ENCODE measurements at regions not wholly inside any gene's neighbourhood (a gene's known extent, or its start where the extent isn't known, plus 50 kb on each side); places are given as distances from the start of the nearest gene placed in this dataset.

DNA sequence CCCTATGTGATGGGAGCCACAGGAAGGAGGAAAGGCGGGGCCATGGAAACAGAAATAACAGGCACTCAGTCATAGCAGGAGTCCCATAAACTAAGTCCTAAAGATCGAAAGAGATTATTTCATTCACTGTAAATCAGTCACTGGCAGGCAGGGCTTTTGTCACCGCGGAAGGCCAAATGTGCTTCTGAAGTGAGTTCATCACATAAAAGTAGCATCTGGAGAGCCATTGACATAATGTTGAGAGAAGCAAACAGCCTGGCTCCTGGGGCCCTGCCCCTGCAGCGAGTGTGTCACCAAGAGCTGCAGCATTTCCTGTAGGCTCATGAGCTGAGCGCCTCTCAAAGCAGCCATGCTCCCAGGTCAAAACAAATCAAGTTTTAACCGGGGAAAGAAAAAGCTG, 476.2 kb downstream of the HAPSTR1 start:
- no peak for DNase-seq (ENCODE audit: low read depth in 2 of 2)

DNA sequence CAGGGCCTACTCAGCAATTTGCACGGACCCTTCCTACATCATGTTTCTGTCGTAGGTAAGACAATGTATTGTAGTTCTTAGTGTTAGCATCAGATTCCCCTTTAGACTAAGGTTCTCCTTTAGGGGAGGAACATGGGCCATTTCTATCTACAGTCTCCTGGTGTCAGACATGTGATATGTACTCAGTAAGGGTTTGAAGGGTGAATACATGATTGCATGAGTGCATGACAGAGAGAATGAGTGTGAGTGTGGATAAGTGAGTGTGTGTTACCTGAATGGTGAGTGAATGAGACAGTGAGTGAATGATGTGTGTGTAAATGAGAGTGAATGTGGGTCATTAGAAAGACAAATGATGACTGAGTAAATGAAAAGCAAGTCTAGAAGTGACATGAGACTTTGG, 476.8 kb downstream of the HAPSTR1 start:
- DNase-seq (ENCODE audit: low read depth in 2 of 2), result no peak

DNA sequence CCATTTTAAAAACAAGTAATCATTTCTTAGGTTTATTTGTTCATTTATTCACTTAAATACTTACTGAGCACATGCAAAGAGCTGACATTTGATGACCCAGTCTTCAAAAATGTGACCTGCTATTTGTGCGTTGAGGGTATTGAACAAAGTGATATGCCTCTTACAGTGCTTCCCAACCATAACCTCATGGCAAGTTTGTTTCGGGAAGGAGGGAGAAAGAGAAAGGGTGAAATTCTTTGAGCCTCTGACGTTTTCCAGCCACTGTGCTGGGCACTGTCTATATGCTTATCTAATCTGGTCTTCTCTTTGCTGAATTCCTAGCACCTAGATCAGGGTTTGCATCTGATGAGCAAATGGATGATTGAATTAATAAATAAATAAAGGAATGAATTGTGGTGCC, 479.1 kb downstream of the HAPSTR1 start:
- DNase-seq (ENCODE audit: low read depth in 2 of 2), result no peak

DNA sequence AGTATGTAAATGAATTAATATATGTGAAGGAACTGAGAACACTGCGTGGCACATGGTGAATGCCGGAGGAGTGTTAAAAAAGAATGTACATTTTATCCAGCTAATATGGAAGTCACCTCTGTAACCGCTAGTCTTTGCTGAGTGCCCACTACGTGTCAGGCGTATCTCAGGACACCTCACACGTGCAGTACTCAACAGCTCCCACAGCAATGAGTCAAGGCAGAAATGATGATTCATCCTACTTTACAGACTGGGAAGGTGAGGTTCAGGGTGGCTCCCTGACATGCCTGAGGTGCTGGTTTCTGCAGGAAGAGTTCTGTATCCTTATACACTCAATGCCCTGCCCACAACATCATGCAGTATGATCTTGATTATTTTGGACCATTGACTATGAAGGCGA, 487.0 kb downstream of the HAPSTR1 start:
- no peak for DNase-seq (ENCODE audit: low read depth in 2 of 2)

DNA sequence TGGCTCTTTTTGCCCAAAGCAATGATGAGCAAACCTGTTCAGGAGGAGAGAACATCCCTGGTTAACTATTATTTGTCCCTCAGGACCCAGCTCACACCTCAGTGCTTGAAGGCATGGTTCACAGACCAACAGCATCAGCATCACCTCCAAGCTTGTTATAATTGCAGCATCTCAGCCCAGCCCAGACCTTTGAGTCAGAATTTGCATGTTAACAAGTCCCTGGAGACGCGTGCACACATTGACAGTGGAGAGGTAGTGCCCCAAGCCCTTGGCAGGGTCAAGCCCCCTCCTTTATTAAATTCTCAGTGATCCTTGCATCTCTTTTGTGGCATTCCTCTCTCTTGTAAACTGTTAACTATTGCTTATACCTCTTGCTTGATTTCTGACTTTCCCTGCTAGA, 488.6 kb downstream of the HAPSTR1 start:
- no peak for DNase-seq (ENCODE audit: low read depth in 2 of 2)

DNA sequence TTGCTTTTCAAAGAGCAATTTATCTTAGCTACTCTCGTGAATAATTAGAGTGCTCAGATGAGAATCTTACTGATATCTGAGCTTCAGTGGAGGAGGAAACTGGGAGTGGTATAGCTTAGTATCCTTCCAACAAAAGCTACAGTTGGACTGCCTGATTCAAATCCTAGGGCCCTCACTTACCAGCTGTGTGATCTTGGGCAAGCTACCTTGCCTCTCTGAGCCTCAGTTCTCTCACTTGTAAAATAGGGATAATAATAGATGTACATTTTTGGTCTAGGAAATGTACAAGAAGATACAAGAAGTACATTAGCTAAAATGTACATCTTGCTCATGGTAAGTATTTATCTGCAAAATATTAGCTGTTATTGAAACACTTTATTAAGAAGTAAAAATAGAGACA, 502.0 kb downstream of the HAPSTR1 start:
- DNase-seq (ENCODE audit: low read depth in 2 of 2), result no peak

DNA sequence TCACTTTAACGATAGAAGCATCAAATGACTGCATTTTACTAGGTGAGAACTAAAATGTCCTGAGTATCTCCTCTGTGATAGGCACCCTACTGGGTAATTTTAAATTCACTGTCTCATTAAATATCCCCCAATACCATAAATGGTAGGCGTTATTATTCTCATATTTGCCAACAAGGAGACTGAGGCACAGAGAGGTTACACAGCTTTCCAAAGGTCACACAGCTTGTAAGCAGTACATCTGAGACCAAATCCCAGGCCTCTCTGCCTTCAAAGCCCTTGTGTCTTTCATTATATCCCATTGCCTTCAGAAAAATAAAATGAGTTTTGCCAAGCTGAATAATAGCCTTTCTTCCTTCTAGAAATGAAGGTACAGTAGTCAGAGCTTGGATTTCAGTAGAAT, 502.6 kb downstream of the HAPSTR1 start:
- no peak for DNase-seq (ENCODE audit: low read depth in 2 of 2)

DNA sequence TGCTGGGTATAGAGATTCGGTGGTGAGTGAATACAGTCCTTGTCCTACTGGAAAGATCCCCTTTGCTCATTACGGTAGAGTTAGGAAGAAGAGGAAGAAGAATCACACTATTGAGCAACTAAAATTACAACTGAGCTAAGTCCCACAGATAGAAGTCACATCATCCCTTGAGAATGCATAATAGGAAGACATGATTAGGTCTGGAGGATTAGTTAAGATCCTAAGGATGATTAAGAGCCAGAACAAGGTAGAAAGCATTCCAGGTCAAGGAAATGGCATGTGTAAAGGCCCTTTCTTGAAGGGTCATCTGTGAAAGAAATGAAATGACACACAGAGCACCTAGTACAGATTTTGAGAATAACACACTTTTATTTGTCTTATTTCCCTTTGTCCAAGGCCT, 503.5 kb downstream of the HAPSTR1 start:
- no peak for DNase-seq (ENCODE audit: low read depth in 2 of 2)

DNA sequence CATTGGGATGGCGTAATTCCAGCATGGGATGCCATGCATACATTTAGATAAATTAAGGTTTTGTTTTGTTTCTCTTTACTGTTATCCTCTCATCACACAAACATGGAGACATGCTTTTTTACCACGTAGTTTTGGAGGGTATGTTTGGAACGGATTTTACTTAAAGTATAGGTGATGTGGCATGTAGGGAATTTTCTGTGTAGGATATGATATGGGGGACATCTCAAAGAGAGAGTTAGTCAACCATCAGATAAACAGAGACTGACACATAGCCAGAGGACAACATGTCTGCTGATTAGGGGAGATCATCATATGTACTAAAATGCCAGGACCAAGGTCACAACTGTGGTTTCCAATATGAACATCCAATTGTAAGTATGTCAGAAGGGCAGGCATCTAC, 503.9 kb downstream of the HAPSTR1 start:
- DNase-seq (ENCODE audit: low read depth in 2 of 2), result no peak

DNA sequence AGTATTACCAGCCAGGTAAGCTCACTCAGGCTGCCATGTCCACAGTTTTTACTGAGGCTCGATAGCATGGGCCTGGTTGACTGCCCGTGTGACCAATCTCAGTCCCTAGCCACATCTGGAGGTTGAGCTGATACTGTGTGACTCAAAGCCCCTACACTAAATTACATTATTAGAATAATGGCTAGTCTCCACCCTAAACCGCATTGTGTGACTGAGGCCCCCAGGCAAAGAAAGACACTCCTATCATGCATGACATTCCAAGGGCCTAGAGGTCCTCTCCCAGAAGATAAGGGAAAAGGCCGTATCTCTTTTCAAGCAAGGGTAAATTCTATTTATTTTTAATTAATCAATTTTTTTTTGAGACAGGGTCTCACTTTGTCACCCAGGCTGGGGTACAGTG, 505.3 kb downstream of the HAPSTR1 start:
- no peak for DNase-seq (ENCODE audit: low read depth in 2 of 2)

DNA sequence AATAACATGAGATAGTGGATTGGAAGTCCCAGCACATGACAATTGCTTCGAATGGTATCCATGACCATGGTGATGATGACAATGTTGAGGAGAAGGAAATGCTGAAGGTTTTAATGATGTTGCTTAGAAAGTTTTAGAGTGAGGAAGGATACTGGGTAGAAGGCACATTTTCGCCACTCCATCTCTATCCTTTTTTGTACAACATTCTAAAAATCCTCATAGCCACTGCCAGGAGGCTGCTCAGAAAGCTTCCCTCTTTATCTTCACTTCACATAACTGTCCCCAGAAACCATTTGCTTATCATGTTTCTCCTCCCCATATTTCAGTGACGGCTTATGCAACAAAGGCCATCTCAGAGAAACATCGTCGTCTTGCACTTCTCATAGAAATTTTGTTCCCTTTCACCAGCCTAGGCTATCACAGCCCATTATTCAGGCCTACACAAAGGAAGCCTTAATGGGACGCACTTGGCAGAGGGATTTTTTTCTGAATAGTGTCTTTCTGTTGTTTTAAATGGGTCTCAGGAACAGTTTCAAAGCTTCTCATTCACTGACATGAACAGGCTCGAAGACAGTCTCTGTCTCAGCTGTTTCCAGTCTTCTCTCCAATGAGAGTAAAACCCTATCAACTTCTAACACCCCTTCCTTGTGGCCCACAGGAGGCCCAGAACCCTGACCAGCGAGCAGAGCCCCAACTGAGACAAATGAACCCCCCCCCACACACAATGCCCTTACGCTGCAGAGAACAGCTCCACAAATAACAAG, 506.7 kb downstream of the HAPSTR1 start:
- no peak for DNase-seq (ENCODE audit: low read depth in 2 of 2)

DNA sequence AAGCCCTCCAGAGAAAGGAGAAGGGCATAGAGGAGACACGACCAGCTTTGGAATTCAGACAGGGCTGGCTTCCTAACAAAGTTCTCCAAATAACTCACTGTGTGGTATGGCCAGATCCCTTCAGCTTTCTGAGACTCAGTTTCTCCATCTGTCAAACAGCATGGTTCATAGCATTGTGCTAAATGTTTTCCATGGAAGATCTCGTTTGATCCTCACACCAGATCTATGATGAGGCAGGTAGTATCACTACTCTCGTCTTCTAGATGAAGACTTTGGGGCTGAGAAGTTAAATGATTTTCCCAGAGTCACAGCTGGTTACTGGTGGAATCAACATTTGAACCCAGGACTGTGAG, 507.3 kb downstream of the HAPSTR1 start:
- DNase-seq (ENCODE audit: low read depth in 2 of 2), result no peak

DNA sequence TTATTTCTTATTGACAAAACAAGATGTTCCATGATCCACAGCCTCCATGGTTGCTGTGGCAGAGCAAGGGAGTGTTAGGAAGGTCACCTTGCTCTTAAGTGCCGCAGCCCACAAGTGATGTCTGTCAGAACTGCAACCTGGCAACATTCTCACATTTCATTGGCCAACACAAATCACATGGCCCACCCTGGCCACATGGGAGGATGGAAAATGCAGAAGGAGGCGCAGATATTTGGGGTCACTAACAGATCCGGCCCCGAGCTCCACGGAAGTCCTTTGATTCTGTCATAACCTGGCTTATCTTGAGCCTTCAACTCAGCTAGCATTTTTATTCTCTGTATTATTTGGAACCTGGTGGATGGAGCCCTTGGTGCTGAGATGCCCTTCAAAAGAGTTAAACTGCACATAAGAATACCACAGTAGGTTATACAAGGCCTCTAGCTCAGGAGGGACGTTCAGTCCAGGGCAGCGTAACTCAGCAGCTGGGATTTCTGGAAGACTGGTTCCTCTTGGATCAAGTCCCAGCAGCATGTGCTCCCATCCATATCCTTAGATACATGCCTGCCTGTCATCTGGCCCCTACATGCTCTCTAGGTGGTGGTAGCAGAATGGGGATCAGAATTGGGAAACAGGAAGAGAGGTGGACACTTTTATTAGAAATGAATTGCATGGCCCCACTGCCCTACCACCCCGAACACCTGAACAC, 508.1 kb downstream of the HAPSTR1 start:
- DNase-seq (ENCODE audit: low read depth in 2 of 2), result no peak

DNA sequence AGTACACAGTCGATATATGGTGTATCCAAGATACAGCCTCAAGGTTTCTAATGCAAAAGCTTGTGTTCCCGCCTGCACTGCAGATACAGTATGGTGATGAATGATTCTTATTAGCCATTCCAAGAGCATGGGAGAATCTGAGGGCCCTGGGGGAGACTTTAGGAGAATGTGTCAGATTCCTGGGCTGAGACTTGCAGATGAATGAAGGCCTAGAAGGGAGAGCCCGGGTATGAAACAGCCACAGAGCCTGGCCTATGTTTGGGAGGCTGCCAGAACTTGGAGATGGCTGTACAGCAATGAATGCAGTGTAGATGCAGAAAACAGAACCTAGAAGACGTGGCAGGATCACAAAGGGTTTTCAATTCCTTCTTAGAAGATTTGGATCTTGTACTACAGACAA, 510.7 kb downstream of the HAPSTR1 start:
- DNase-seq (ENCODE audit: low read depth in 2 of 2), result no peak

DNA sequence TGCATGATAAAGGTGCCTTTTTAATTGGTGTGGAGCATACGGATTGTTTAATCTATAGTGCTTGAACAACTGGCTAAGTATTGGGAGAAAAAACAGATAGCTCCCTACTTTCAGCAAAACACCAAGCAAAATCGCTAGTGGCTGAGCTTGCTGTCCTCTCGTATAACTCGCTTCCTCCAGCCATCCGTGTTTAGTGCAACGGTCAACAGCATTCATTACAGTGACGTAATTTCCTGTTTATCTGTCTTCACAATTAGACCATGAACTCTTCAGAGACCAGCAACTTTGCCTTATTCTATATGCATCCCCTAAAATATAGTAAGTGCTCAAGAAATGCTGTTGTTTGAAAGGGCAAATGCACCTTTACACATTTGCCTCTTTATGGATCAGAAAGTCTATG, 511.9 kb downstream of the HAPSTR1 start:
- DNase-seq (ENCODE audit: low read depth in 2 of 2), result no peak

DNA sequence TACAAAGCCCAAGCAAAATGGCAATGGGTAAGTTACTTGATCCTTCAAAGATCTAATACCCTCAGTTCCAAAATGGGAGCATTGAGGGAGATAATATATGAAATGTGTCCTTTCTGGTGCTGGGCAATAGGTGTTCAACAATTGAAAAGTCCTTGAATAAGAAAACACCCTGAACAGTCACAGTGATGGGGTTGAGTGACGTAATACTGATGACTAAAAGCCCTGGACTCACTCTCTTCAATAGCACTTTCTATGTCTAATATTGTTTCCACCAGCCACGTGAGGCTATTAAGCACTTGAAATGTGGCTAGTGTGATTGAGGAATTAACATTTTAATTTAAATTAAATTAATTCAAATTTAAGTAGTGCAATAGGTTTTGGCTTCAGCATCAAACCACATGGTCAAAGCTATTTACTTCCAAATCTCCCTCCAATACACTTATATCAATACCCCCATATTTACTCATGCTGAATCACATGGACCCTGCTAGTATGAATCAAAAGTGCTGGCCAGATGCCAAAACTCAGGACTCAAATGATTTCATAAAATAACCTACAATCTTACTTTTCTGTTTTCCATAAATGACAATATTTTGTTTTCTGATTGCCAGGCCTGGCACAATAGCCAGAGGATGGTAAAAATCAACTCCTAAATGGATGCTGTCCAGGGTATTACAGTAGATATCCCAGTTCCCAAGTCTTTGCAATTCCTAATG, 516.2 kb downstream of the HAPSTR1 start:
- no peak for DNase-seq (ENCODE audit: low read depth in 2 of 2)

DNA sequence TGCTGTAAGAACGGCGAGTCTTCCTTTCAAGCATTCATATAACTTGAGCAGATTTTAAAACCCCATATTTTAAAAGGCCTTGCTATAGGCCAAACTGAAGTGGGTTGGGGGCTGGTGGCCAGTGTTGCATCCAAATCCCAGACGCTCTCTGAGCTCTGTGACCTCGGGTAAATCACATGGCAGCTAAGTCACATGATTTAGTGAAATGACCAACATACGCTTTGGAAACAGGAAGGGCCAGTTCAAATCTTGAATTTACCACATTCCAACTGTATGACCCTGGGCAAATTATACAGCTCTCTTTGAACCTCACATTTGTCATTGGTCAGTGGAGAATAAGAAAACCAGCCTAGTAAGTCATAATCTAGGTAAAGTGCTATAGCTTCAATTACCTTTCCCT, 519.3 kb downstream of the HAPSTR1 start:
- DNase-seq (ENCODE audit: low read depth in 2 of 2), result no peak

DNA sequence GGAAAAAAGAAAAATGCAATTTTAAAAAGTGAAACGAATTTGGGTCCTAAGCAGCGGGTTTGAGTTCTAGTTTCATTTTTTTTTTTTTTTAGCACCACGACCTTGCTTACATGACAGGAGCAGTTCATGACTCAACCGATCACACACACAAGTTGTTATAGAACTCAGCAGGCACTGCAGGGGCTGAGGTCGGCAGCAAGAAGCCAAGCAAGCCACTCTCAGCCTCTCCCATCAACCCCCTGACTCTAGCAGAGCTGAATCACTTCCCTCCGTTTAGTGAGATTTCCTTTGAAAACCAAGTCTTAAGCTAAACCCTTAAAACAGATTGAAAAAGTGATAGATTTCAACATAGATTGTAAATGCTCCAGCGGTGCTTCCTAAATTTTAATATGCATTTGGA, 520.8 kb downstream of the HAPSTR1 start:
- no peak for DNase-seq (ENCODE audit: low read depth in 2 of 2)

DNA sequence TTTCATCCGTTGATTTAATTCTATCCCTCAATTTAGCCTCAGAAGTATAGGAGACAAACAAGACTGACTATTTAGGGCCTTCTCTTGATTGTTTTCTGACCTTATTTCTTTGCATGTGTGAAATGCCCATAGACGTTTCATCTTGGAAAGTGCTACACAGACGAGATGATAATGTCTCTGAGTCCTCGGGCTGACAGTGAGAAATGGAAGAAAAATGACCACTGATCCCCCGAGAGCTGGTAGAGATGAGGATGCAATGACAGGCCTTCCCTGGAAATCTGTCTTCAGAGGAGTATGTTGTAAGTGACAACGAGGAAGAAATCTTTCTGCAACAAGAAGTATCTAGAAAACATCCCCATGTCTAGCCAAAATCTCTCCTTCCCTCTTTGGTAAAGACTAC, 522.9 kb downstream of the HAPSTR1 start:
- no peak for DNase-seq (ENCODE audit: low read depth in 2 of 2)

DNA sequence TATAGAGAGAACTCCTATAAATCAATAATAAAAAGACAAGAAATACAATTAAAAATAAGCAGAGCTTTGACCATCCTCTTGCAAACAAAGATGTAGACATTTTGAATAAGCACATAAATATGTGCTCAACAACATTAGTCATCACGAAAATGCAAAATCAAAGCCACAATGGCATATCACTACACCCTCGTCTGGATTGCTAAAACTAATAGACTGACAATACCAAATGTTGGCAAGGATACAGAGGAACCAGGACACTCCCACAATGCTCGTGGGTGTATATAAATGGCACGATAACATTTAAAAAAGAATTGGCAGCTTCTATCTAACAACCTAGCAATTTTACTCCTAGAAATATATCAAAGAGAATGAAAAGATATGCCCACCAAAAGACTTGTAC, 530.8 kb downstream of the HAPSTR1 start:
- no peak for DNase-seq (ENCODE audit: low read depth in 2 of 2)

DNA sequence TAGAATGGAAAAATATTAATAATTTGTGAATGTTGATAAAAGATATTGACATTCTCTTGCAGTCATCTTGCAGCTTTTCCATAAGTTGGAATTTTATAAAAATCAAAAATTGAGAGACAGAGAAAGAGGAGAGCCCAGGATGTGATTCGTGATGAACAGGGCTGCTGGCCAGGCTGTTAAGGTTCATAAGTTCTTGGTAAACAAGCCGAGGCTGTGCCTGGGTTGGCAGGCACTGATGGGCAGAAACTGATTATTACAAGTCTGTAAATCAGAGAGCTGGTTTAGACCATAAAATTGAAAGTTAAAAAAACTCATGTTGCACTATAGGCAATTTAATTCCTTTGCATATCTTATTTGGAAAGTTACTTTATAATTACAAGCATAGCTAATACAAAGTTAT, 533.7 kb downstream of the HAPSTR1 start:
- DNase-seq (ENCODE audit: low read depth in 2 of 2), result no peak

DNA sequence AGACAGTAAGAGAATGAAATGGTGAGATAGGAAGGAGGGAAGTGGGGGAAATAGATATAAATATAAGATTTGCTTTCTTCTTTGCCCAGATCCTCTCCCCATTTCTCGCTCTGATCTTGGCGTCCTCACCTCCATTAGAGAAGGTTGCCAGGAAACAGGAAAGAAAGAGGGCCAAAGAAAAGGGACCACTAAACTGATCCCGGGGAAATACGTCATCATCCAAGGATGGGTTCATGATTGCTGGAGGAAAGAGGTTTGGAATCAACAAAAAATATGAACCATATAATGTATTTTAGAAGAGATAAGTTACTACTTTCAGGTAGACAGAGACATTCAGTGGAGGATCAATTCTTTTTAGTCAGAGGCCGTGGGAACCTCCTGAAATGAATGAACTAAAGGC, 536.0 kb downstream of the HAPSTR1 start:
- no peak for DNase-seq (ENCODE audit: low read depth in 2 of 2)

DNA sequence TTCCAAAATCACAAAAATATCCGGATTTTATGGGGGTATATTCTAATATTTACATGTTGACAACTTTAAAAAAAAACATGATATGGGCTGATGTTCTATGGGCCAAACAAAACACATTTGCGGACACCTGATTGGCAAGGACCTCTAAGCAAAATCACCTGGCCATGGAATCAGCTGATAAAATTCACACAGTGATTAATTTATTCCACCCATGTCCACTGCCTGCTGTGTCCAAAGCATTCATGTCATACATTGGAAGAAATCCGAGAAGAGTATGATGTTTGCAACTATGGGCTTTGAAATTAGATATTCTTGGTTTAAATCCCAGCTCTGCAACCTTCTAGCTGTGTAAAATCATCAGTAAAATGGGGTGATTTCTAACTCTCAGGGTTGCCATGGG, 538.7 kb downstream of the HAPSTR1 start:
- no peak for DNase-seq (ENCODE audit: low read depth in 2 of 2)

All from fibroblast of skin of left quadriceps (primary cell).